ENCODE measurements at regions not wholly inside any gene's neighbourhood (a gene's known extent, or its start where the extent isn't known, plus 50 kb on each side); places are given as distances from the start of the nearest gene placed in this dataset.

- Mint-ChIP-seq H3K36me3 (ENCODE audit: low read depth) (no peaks in the 10 kb centered on the region), H3K27me3 (ENCODE audit: low read depth) (no peaks in the 10 kb centered on the region), H3K9me3 (no peaks in the 10 kb centered on the region), H3K4me1 (ENCODE audit: low read depth) (no peaks in the 10 kb centered on the region), H3K4me3 (no peak overlapping the region), H3K27ac (no peak overlapping the region)
- peak; percentile 2 for DNase-seq
- CTCF ChIA-PET = interaction anchor here (0.6 kb wide), 1 partner anchor 129 kb away, joined by 3 read pairs; no protein-coding TSS in a partner anchor
- intact Hi-C loops (cut with micrococcal nuclease) = no loop called here
Measured at GRCh38 chr9:129289131-129289731, 111.2 kb upstream of the IER5L start.

GRCh38 chr9:129287619-129288305, 109.7 kb upstream of the IER5L start:
- intact Hi-C loops (cut with micrococcal nuclease) = no loop called here
- H3K27me3 Mint-ChIP-seq (ENCODE audit: low read depth) = no peaks in the 10 kb centered on the region
- DNase-seq = no peak
- CTCF ChIA-PET = interaction anchor here (0.6 kb wide), 1 partner anchor 113 kb away, joined by 4 read pairs; no protein-coding TSS in a partner anchor
- no peak overlapping the region for H3K27ac Mint-ChIP-seq
- no peaks in the 10 kb centered on the region for H3K36me3 Mint-ChIP-seq (ENCODE audit: low read depth)
- no peaks in the 10 kb centered on the region for H3K9me3 Mint-ChIP-seq
- H3K4me3 Mint-ChIP-seq = no peak overlapping the region
- H3K4me1 Mint-ChIP-seq (ENCODE audit: low read depth) = no peaks in the 10 kb centered on the region

GRCh38 chr9:129285979-129286772, 108.1 kb upstream of the IER5L start:
- DNase-seq = peak; percentile 1
- no peaks in the 10 kb centered on the region for H3K27me3 Mint-ChIP-seq (ENCODE audit: low read depth)
- CTCF ChIA-PET = no interaction called here
- no peak overlapping the region for H3K27ac Mint-ChIP-seq
- intact Hi-C loops (cut with micrococcal nuclease) = no loop called here
- H3K9me3 Mint-ChIP-seq = no peaks in the 10 kb centered on the region
- no peaks in the 10 kb centered on the region for H3K4me1 Mint-ChIP-seq (ENCODE audit: low read depth)
- no peaks in the 10 kb centered on the region for H3K36me3 Mint-ChIP-seq (ENCODE audit: low read depth)
- no peak overlapping the region for H3K4me3 Mint-ChIP-seq

GRCh38 chr9:129285382-129285781, 107.3 kb upstream of the IER5L start:
- H3K4me3 Mint-ChIP-seq = no peak overlapping the region

GRCh38 chr9:129284607-129285291, 106.7 kb upstream of the IER5L start:
- Mint-ChIP-seq H3K4me1 (ENCODE audit: low read depth) (no peaks in the 10 kb centered on the region), H3K4me3 (no peak overlapping the region), H3K9me3 (no peaks in the 10 kb centered on the region), H3K27ac (no peak overlapping the region), H3K36me3 (ENCODE audit: low read depth) (no peaks in the 10 kb centered on the region), H3K27me3 (ENCODE audit: low read depth) (no peaks in the 10 kb centered on the region)
- intact Hi-C loops (cut with micrococcal nuclease) = no loop called here
- CTCF ChIA-PET = no interaction called here
- DNase-seq = peak; percentile 2

More at GRCh38 chr9:129285382-129285781, 107.3 kb upstream of the IER5L start:
- Mint-ChIP-seq H3K4me1 (ENCODE audit: low read depth) (no peaks in the 10 kb centered on the region), H3K36me3 (ENCODE audit: low read depth) (no peaks in the 10 kb centered on the region), H3K9me3 (no peaks in the 10 kb centered on the region), H3K27ac (no peak overlapping the region), H3K27me3 (ENCODE audit: low read depth) (no peaks in the 10 kb centered on the region)
- peak; percentile 2 for DNase-seq
- CTCF ChIA-PET = no interaction called here
- intact Hi-C loops (cut with micrococcal nuclease) = no loop called here

GRCh38 chr9:129283705-129284606, 105.9 kb upstream of the IER5L start:
- DNase-seq = peak; percentile 0
- CTCF ChIA-PET = no interaction called here
- Mint-ChIP-seq H3K9me3 (no peaks in the 10 kb centered on the region), H3K4me3 (no peak overlapping the region), H3K4me1 (ENCODE audit: low read depth) (no peaks in the 10 kb centered on the region), H3K36me3 (ENCODE audit: low read depth) (no peaks in the 10 kb centered on the region), H3K27me3 (ENCODE audit: low read depth) (no peaks in the 10 kb centered on the region), H3K27ac (no peak overlapping the region)
- intact Hi-C loops (cut with micrococcal nuclease) = no loop called here

GRCh38 chr9:129283291-129283691, 105.2 kb upstream of the IER5L start:
- Mint-ChIP-seq H3K9me3 (no peaks in the 10 kb centered on the region), H3K4me1 (ENCODE audit: low read depth) (no peaks in the 10 kb centered on the region), H3K4me3 (no peak overlapping the region), H3K27ac (no peak overlapping the region), H3K27me3 (ENCODE audit: low read depth) (no peaks in the 10 kb centered on the region), H3K36me3 (ENCODE audit: low read depth) (no peaks in the 10 kb centered on the region)
- peak; percentile 0 for DNase-seq
- CTCF ChIA-PET = no interaction called here
- intact Hi-C loops (cut with micrococcal nuclease) = no loop called here

- no peaks in the 10 kb centered on the region for H3K27me3 Mint-ChIP-seq (ENCODE audit: low read depth)
- intact Hi-C loops (cut with micrococcal nuclease) = no loop called here
- no peak overlapping the region for H3K4me3 Mint-ChIP-seq
- peak; percentile 2 for DNase-seq
- no peaks in the 10 kb centered on the region for H3K4me1 Mint-ChIP-seq (ENCODE audit: low read depth)
- no peaks in the 10 kb centered on the region for H3K36me3 Mint-ChIP-seq (ENCODE audit: low read depth)
- CTCF ChIA-PET = interaction anchor here (0.5 kb wide), 1 partner anchor 11 kb away, joined by 3 read pairs; no protein-coding TSS in a partner anchor
- no peak overlapping the region for H3K27ac Mint-ChIP-seq
- no peaks in the 10 kb centered on the region for H3K9me3 Mint-ChIP-seq
Measured at GRCh38 chr9:129282731-129283211, 104.7 kb upstream of the IER5L start.

- no peaks in the 10 kb centered on the region for H3K9me3 Mint-ChIP-seq
- no peak for DNase-seq
- no peaks in the 10 kb centered on the region for H3K27me3 Mint-ChIP-seq (ENCODE audit: low read depth)
- H3K27ac Mint-ChIP-seq = no peak overlapping the region
- CTCF ChIA-PET = interaction anchor here (0.5 kb wide), 1 partner anchor 12 kb away, joined by 3 read pairs; no protein-coding TSS in a partner anchor
- H3K4me1 Mint-ChIP-seq (ENCODE audit: low read depth) = no peaks in the 10 kb centered on the region
- intact Hi-C loops (cut with micrococcal nuclease) = no loop called here
- H3K36me3 Mint-ChIP-seq (ENCODE audit: low read depth) = no peaks in the 10 kb centered on the region
- H3K4me3 Mint-ChIP-seq = no peak overlapping the region
Measured at GRCh38 chr9:129282272-129282671, 104.2 kb upstream of the IER5L start.

- intact Hi-C loops (cut with micrococcal nuclease) = no loop called here
- CTCF ChIA-PET = no interaction called here
- Mint-ChIP-seq H3K27ac (no peak overlapping the region), H3K4me1 (ENCODE audit: low read depth) (no peaks in the 10 kb centered on the region), H3K27me3 (ENCODE audit: low read depth) (no peaks in the 10 kb centered on the region), H3K9me3 (no peaks in the 10 kb centered on the region), H3K36me3 (ENCODE audit: low read depth) (no peaks in the 10 kb centered on the region), H3K4me3 (no peak overlapping the region)
- peak; percentile 2 for DNase-seq
Measured at GRCh38 chr9:129281506-129282145, 103.6 kb upstream of the IER5L start.

- CTCF ChIA-PET = interaction anchor here (0.5 to 0.6 kb wide), 2 partner anchors 252 to 378 kb away, joined by 3 read pairs; no protein-coding TSS in a partner anchor
- DNase-seq = peak; percentile 3
- intact Hi-C loops (cut with micrococcal nuclease) = no loop called here
- Mint-ChIP-seq H3K36me3 (ENCODE audit: low read depth) (no peaks in the 10 kb centered on the region), H3K27ac (no peak overlapping the region), H3K27me3 (ENCODE audit: low read depth) (no peaks in the 10 kb centered on the region), H3K9me3 (no peaks in the 10 kb centered on the region), H3K4me3 (no peak overlapping the region), H3K4me1 (ENCODE audit: low read depth) (no peaks in the 10 kb centered on the region)
Measured at GRCh38 chr9:129280623-129281271, 102.7 kb upstream of the IER5L start.
